Keratinocyte (primary cell): ENCODE measurements at regions not wholly inside any gene's neighbourhood (a gene's known extent, or its start where the extent isn't known, plus 50 kb on each side); places are given as distances from the start of the nearest gene placed in this dataset.

Experiments used
- DNase-seq: peaks from one replicate; pipeline ENCODE4 v3.0.0-alpha.2; 2011; ENCODE audit warnings: low read depth, missing footprints, low spot score
- FAIRE-seq: peaks from 2 replicates; lab custom pipeline; 2011; peaks lifted over from hg19 to GRCh38; lab: Jason Lieb, UNC
- H2AFZ ChIP-seq: 2 replicates; pipeline ENCODE4 v1.6.0; 2012; ENCODE audit warnings: low read length, control low read depth, inconsistent platforms; ENCODE audit not compliant: control insufficient read depth
- H3K27ac ChIP-seq: 2 replicates; pipeline ENCODE4 v1.5.1; 2011; ENCODE audit warnings: low read length; ENCODE audit not compliant: control insufficient read depth, insufficient read depth
- H3K27me3 ChIP-seq: 3 replicates; pipeline ENCODE4 v1.6.0; 2011; ENCODE audit warnings: low read length; ENCODE audit not compliant: control insufficient read depth, insufficient read depth; ENCODE audit errors: extremely low read depth
- H3K36me3 ChIP-seq, 2 experiments: 2 replicates in 1 of 2; 3 replicates in 1 of 2; pipeline ENCODE4 v1.5.1; 2011; ENCODE audit warnings: low read length in 2 of 2, mild to moderate bottlenecking in 1 of 2; ENCODE audit not compliant: control insufficient read depth in 2 of 2, insufficient read depth in 2 of 2; ENCODE audit errors: extremely low read depth in 1 of 2
- H3K4me1 ChIP-seq: 3 replicates; pipeline ENCODE4 v1.5.1; 2011; ENCODE audit warnings: low read length; ENCODE audit not compliant: control insufficient read depth, insufficient read depth; ENCODE audit errors: extremely low read depth
- H3K4me2 ChIP-seq: 3 replicates; pipeline ENCODE4 v1.6.0; 2011; ENCODE audit warnings: low read depth, low read length; ENCODE audit not compliant: control insufficient read depth, insufficient read depth; ENCODE audit errors: extremely low read depth
- H3K4me3 ChIP-seq, 3 experiments: fragments of 200-600 bp in 1 of 3; sonication (generic) in 1 of 3; 2 replicates in 2 of 3; 3 replicates in 1 of 3; pipeline ENCODE4 v1.5.1; 2011 to 2016; ENCODE audit warnings: low read length in 3 of 3, mild to moderate bottlenecking in 3 of 3, control low read depth in 2 of 3, inconsistent platforms in 1 of 3, low read depth in 1 of 3, mixed read lengths in 1 of 3, mixed run types in 1 of 3, moderate library complexity in 1 of 3; ENCODE audit not compliant: control insufficient read depth in 2 of 3, insufficient read depth in 2 of 3; ENCODE audit errors: extremely low read depth in 1 of 3
- H3K79me2 ChIP-seq: 2 replicates; pipeline ENCODE4 v1.6.0; 2012; ENCODE audit warnings: low read length; ENCODE audit not compliant: control insufficient read depth, insufficient read depth
- H3K9ac ChIP-seq: 3 replicates; pipeline ENCODE4 v1.6.0; 2011; ENCODE audit warnings: low read length; ENCODE audit not compliant: control insufficient read depth, insufficient read depth; ENCODE audit errors: extremely low read depth
- H3K9me1 ChIP-seq: 3 replicates; pipeline ENCODE4 v1.6.0; 2011; ENCODE audit warnings: low read length; ENCODE audit not compliant: control insufficient read depth, insufficient read depth; ENCODE audit errors: extremely low read depth
- H3K9me3 ChIP-seq: 2 replicates; pipeline ENCODE4 v1.5.1; 2012; ENCODE audit warnings: low read depth, low read length; ENCODE audit not compliant: control insufficient read depth
- H4K20me1 ChIP-seq: 3 replicates; pipeline ENCODE4 v1.6.0; 2011; ENCODE audit warnings: low read length; ENCODE audit not compliant: control insufficient read depth, insufficient read depth; ENCODE audit errors: extremely low read depth
- CTCF ChIP-seq, 3 experiments: IDR thresholded peaks in 1 of 3; conservative IDR thresholded peaks in 1 of 3; optimal IDR thresholded peaks in 1 of 3; 2 replicates in 2 of 3; 3 replicates in 1 of 3; pipeline versions ENCODE3 to v1.5.1; 2011; ENCODE audit warnings: low read length in 3 of 3, mild to moderate bottlenecking in 3 of 3, moderate library complexity in 2 of 3, control low read depth in 1 of 3, inconsistent platforms in 1 of 3; ENCODE audit not compliant: insufficient read depth in 2 of 3; ENCODE audit errors: extremely low read depth in 1 of 3
- EZH2 ChIP-seq: IDR thresholded peaks from one replicate; pipeline ENCODE4 v1.6.1; 2012; ENCODE audit warnings: inconsistent platforms, mild to moderate bottlenecking, low read length, moderate library complexity
- dilution Hi-C: fragments of 300-500 bp; cut with MboI; formaldehyde crosslinking; loops from one replicate; pipeline ENCODE4 v1.7.0; 2020; ENCODE audit warnings: low sequenced_read_pairs; ENCODE audit not compliant: extremely low pct_ligation_motif_present

GRCh38 chr18:26642440-26643348, 94.3 kb upstream of the KCTD1 start:
- H2AFZ ChIP-seq: no peak overlapping the region
- DNase-seq: no peak
- dilution Hi-C loops: no loop called here
- no peaks in the 10 kb centered on the region for H4K20me1 ChIP-seq
- H3K79me2 ChIP-seq: no peaks in the 10 kb centered on the region
- no peak for TF ChIP-seq CTCF (optimal IDR thresholded peaks at IDR 0.05 in 1 of 3, IDR thresholded peaks at IDR 0.05 in 1 of 3, conservative IDR thresholded peaks at IDR 0.05 in 1 of 3; ENCODE audit: extremely low read depth in 1 of 3, insufficient read depth in 2 of 3, low read length in 3 of 3)
- no peak for TF ChIP-seq EZH2
- H3K4me2 ChIP-seq: no peak overlapping the region
- H3K27me3 ChIP-seq: no peaks in the 10 kb centered on the region
- no peaks in the 10 kb centered on the region for H3K9me1 ChIP-seq
- no peaks in the 10 kb centered on the region for H3K9me3 ChIP-seq
- H3K4me1 ChIP-seq: no peaks in the 10 kb centered on the region
- FAIRE-seq: no peak
- H3K4me3 ChIP-seq: no peak overlapping the region
- H3K9ac ChIP-seq: no peak overlapping the region
- no peak overlapping the region for H3K27ac ChIP-seq
- no peaks in the 10 kb centered on the region for H3K36me3 ChIP-seq

GRCh38 chr18:26640541-26640940, 92.2 kb upstream of the KCTD1 start:
- FAIRE-seq: no peak
- H3K27me3 ChIP-seq: no peaks in the 10 kb centered on the region

More at GRCh38 chr18:26640541-26640940, 92.2 kb upstream of the KCTD1 start:
- TF ChIP-seq EZH2 (no peak), CTCF (optimal IDR thresholded peaks at IDR 0.05 in 1 of 3, IDR thresholded peaks at IDR 0.05 in 1 of 3, conservative IDR thresholded peaks at IDR 0.05 in 1 of 3; ENCODE audit: extremely low read depth in 1 of 3, insufficient read depth in 2 of 3, low read length in 3 of 3) (no peak)
- H3K27ac ChIP-seq: no peak overlapping the region
- no peaks in the 10 kb centered on the region for H3K4me1 ChIP-seq
- H3K9me3 ChIP-seq: no peaks in the 10 kb centered on the region
- dilution Hi-C loops: no loop called here
- H3K79me2 ChIP-seq: no peaks in the 10 kb centered on the region
- no peak overlapping the region for H2AFZ ChIP-seq
- H4K20me1 ChIP-seq: no peaks in the 10 kb centered on the region
- H3K36me3 ChIP-seq: no peaks in the 10 kb centered on the region
- H3K4me3 ChIP-seq: no peak overlapping the region
- H3K9me1 ChIP-seq: no peaks in the 10 kb centered on the region
- no peak overlapping the region for H3K9ac ChIP-seq
- DNase-seq: no peak
- H3K4me2 ChIP-seq: no peak overlapping the region
